Embryonic facial prominence (tissue), 1 donor: ENCODE measurements at regions not wholly inside any gene's neighbourhood (a gene's known extent, or its start where the extent isn't known, plus 50 kb on each side); places are given as distances from the start of the nearest gene placed in this dataset.

Experiments
- DNase-seq: peaks from one replicate; pipeline ENCODE4 v3.0.0-alpha.2; 2016; ENCODE audit errors: extremely low spot score

DNA sequence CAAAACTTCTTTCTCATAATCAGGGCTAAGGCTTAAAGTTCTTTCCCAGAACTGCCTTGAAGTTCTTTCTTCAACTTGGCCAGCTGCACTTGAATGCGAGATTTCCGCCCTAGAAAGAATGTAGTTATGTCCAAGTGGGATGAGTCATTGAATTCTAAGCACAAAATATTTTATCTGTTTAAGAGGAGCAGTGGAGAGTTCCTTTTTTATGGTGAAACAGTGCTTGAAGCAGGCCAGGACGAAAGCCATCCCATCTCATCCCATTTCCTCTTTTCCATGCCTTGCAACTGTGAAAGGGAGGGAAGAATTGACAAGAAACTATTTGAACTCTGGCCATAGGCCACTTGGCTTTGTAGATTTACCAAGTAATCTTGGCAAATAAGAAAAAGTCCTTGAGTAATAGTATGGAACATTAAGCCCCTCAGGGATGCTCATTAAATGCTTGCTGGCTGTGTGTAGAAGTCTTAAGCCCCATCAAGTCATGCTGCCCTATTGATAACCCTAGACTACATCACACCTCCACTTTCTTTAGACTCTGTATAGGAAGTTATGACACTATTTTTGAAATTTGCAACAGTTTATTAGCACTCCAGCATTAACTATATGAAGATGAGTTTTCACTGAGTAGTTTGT is 174.5 kb downstream of the KCTD12 start:
- no peak for DNase-seq

DNA sequence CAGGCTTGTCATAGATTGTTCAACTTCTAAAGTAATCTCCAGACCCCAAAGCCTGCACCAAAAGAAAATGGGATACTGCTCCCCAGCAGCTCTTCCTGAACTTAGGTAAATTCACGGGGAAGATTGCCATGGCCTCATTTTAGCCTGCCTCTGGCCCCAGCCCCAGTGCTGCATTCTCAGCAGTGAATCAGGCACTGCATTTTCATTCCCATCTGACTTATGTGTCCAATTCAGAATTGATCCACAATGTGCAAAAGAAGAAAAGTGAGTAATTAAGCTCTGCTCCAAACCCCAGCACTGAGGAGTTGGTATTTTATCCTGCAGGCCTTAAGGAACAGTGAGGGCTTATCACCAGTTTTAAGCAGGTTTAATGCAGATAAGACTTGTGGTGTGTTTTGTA is 176.4 kb downstream of the KCTD12 start:
- DNase-seq, result no peak

DNA sequence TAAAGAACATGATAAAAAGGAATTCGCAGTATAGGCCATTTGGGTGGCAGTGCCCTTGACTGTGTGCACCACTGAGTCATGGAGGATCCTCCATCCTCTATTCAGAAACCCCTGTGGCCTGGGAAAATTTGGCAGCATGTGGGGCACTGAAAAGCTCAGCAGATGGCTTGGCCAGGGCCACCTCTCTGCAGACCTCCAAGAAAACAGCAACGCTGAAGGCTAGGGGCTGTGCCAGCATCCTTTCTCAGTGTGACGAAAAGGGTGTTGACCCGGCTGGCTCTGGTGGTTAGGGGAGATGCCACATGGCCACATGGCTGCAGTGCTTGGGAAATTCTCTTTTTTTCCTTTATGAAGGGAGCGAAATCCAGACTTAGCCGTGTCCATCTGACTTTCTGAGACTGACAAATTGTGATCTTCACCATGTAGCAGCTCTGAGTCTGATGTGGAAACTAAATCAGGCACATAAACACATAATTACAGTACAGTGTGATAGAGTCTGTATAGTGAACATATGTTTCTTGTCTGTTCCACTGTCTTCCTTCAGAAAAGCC is 178.0 kb downstream of the KCTD12 start:
- no peak for DNase-seq

DNA sequence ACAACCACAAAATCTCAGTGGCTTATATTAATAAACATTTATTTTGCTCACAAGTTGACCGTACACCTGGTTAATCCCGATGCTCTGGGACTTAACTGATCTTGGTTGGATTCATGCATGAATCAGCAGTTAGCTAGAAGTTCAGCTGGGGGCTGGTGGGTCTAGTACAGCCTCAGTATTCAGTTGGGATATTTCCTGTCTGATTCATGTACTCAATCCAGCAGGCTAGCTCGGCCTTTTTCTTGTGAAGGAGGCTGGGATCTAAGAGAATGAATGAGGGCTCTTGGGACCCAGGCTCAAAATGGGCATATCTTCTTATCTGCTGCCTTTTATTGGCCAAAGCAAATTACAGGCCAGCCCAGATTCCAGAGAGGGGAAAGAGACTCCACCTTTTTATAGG is 178.8 kb downstream of the KCTD12 start:
- DNase-seq, result no peak

DNA sequence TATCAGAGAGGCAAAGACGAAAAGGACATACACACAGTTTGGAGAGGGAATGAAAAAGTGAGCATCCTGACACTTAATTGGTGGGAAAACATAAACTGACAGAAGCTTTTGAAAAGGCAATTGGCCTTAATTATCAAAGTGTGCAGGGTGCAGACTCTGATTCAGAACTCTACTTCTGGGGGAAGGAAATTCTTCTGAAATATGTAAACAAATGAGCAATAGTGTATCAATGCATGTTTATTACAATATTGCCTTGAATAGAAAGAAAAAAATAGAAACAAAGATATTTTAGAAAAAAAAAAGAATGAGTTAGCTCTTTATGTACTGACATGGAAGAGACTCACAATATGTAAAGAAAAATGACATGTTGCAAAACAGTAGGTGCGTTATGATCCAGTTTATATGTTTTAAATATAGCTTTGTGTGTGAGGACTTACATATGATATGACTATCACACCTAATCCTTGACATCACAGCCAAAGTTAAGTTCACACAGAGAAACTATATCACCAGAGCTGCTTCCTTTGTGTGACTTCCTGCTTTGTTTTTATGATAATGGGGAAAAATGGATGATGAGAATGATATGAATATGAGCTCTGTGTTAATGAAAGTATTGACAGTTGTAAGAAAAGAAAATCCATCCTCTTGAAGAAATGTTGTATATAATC is 182.4 kb downstream of the KCTD12 start:
- DNase-seq, result no peak

DNA sequence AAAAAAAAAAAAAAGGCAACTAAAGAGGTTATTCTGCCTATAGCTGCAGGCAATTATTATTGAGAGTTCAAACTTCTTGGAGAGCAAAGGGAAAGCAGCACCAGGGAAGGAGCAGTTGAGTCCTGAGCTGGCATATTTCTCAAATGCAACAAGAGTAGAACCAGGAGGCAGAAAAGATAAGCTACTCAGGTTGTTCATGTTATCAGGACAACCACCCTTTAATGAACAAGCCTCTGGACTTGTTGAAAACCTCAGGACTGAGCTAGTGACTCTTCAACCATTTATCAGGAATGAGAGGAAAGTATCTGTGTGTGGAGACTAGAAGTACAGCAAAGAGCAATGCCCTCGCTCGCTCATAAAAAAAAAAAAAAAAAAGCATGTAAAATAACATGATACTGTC is 183.0 kb downstream of the KCTD12 start:
- DNase-seq, result no peak

DNA sequence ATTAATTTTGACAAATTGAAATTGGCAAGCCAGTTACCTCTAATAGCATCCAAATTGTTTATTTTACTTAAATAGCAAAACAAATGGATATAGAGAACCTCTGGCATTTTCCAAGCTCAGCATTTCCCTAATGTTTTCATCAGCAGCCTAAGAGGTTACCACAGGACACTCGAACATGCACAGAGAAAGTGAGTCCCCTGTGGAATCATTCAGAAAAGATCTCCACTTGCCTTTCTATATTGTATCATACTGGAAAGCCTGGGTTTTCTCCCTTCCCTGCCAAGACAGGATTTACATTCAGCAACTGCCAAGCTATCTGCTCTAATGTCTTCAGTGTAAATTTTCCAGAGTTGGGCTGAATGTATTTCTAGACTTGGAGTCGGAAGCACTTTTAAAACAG is 188.9 kb downstream of the KCTD12 start:
- no peak for DNase-seq

DNA sequence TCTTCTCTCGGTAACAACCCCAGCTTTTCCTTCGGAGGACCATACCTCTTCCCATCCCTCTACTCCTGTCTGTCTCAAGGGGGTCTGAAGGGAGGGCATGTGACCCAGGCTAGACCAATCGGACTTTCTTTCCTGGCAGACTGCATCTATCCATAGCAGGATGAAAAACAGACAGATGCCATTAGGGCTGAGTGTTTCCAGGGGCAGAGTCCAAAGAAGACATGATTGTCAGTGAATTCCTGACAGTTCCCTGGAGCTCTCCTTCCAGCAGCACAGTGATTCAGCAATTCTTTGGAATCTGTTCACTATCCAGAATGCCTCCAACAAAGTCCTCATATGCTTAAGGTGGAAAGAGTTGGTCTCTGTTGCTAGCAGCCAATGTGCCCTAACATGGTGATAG is 189.8 kb downstream of the KCTD12 start:
- DNase-seq, result no peak

DNA sequence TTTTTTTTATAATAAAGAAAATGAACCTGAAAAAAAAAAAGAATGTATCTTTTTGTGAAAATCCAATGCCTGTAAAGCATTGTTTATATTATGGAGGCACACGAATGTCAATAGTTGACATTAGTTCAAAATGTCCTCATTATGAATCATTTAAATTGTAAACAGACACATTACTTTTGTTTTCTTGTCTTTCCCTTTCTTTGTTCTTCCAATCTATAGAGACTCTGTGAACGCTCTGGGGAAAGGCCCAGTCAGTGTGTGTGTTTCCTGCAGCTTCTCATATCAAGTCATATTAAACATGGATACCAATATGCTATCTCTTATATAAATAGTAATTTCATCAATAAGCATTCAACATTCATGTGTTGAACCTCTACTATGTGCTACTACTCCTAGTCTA is 193.1 kb downstream of the KCTD12 start:
- no peak for DNase-seq

DNA sequence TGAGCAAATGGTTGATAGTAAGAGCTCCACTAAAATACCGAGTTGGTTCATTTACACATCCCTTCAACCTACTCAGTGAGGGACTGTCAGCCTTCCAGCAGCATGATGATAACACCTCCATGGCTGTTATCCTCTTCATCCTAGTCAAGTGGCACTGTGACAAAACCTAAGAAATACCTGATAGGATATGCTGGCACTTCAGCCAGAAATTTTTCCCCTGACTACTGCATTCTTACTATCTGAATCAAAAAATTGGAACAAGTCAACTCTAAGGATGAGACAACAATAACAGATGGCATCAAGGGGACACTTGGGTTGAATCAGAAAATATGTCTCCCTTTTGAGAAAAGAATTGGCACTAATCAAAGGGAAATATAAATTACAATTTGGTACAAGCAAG is 193.9 kb downstream of the KCTD12 start:
- DNase-seq, result no peak

DNA sequence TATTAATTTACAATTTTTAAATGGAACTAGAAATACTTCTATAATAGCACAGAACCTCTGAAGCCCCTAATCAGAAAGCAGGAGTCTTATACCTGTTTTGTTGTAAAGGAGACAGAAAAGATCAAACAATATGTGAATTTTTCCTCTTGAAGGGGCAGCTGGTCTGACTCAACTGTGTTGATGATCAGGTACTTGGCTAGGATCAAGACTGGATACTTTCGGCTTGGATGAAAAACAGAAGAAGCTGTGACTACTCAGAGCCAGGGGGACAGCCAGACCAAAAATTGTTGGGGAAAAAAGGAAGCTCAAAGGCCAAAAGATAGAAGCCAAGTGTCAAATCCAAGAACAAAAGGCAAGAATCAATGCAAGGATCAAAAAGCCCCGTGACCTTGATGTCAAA is 195.6 kb downstream of the KCTD12 start:
- DNase-seq, result no peak

DNA sequence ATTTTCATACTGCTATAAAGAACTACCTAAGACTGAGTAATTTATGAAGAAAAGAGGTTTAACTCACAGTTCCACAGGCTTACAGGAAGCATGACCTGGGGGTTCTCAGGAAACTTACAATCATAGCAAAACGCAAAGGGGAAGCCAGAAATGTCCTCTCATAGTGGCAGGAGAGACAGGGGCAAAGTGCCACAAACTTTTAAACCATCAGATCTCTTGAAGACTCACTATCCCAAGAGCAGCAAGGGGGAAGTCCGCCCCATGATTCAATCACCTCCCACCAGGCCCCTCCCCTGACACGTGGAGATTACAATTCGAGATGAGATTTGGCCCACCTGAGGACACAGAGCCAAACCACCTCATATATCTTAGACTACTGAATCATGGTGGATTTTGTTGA is 198.7 kb downstream of the KCTD12 start:
- no peak for DNase-seq

DNA sequence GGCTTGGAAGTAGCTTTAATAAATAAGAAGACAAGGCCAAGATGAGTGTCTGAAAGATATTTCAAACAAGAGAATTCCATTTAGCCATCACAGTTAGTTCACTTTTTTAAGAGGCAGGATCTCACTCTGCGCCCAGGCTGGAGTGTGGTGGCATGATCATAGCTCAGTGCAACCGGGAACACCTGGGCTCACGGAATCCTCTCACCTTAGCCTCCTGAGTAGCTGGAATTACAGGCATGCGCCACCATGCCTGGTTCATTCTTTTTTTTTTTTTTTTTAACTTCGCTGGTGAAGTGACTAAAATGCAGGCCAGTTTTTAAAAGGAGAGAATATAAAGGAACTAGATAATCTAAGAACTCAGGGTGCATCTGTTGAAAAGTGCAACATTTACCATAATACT is 200.3 kb downstream of the KCTD12 start:
- no peak for DNase-seq

DNA sequence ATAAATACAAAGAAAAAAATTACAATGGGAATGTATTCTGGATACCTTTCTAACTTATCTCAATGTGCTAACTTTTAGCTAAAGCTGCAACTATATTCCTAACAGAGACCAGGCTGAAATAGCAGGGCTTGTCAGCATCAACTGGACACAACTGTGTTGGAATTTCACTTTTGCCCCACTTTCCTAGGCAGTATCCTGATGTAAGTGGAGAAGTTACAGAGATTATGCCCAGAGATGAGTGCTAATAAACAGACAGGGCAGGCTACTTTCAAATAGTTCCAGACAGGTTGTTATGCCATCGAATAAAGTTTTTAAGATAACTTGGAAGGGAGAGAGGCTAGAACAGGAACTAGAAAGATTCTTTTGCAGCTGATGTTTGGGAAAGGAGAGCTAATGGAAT is 201.9 kb downstream of the KCTD12 start:
- no peak for DNase-seq

DNA sequence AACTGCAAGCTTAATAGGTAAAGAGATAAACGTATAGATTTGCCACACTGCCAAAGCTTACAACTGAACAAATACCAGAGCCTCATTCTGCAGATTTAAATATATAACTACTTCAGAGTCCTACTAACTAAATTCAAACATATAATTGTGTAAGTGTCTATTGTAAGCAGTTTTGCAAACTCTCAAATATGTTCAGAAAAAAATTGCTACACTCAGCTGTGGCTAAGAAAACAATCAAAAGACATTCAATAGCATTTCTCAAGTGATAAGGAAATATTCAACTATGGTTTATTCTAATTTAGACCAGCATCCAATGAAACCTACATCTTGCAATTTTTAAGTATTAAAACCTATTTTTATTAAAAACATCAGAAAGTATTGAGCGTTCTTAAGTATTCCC is 202.4 kb downstream of the KCTD12 start:
- DNase-seq, result no peak

DNA sequence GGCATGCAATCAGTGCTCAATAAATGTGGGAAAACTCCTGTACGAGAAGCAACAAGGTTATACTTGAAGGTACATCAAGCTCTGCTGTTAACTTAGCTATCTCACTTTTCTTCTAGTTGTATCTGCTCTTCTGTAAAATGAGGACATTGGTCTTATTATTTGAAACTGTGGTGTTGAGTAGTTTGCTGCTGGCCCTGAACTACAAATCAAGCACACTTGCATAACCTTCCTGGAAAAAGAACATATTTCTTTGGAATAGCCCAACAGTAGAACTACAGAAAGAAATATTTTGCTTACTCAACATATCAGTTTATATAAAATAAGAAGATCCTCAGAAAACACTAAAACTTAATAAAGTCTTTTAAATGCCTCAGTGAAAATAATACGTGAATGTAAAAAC is 203.0 kb downstream of the KCTD12 start:
- DNase-seq, result no peak

DNA sequence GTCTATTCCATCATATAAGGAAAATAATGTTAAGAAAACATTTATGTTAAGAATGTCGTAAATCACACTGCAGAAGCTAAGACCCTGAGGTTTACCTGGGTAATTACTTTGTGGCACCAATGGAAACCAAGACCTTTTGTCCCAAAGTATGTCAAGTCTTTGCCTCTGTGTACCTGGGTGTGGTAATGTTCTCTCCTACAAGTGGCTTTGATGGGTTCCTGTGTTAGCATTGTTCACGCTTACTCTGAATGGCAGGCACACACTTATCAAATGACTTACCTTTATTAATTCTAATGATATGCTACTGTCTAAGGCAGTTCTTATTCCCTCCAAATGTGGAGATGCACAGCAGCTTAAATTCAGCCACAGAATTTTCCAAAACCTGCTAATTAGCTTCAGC is 206.1 kb downstream of the KCTD12 start:
- DNase-seq, result no peak

DNA sequence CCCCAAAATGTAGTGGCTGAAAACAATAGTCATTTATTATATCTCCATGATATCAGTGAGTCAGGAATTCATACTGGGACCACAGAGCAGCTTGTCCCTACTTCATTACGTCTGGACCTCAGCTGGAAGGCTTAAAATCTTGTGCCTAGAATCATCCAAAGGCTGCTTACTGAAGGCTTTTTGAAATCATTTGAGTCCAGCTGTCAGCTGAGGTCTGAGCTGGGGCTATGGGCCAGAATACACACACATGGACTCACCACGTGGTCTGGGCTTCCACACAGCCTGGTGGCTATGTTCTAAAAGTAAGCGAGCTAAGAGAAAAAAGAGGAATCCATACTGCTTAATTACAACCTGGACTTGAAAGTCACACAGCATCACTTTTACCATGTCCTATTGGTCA is 209.2 kb downstream of the KCTD12 start:
- DNase-seq, result no peak

DNA sequence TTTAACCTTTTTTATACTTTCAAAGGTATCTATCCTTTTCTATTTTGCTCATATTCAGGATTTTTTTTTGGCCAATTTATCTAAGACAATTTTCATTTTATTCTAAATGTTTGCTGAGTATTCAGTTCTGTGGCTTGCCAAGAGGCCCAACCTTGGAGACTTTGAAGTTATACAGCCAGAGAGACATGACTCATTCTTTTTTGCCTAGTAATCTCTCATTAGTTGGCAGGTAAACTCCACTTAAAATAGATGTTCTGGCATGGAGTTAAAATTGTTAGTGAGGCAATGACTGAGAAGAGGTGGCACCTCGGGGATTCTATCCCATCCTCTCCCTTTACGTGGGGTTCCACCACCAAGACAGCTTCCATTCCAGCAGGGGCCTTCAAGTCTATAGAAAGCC is 213.8 kb downstream of the KCTD12 start:
- no peak for DNase-seq

DNA sequence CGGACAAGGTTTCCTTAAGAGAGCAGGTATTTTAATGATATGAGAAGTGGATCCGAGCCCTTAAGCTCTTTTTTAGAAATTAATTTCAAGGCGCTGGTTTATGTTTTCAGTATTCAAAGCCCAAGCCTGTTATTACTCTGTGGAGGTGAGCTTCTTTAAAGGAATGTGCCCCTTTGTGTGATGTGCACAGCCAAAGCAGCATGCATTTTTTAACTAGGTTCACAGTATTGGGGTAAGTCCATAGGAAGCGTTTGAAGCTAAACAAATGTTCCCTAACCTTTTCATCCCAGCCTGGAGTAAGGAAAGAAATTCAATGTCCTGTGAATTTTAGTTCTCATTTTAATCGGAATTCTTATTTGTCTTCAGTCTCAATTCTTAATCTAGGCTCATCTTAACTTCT is 217.5 kb downstream of the KCTD12 start:
- DNase-seq, result no peak

DNA sequence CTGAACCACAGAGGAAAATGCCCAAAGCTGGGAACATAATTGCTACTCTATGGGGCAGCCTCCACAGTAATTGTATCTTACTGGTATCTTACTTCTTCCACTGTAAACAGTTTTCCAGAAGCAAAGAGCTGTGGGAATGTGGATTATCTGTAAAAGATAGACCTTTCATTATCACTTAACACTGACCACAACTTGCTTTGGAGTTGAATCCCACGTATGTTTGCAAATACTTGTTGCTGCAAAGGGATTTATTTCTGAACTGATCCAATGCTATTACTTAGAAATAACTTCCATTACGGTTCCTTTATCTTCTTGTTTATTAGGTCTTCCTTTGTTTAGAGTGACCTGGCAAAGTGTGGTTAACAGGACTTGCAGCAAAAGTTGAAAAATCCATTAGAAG is 218.1 kb downstream of the KCTD12 start:
- DNase-seq, result no peak

DNA sequence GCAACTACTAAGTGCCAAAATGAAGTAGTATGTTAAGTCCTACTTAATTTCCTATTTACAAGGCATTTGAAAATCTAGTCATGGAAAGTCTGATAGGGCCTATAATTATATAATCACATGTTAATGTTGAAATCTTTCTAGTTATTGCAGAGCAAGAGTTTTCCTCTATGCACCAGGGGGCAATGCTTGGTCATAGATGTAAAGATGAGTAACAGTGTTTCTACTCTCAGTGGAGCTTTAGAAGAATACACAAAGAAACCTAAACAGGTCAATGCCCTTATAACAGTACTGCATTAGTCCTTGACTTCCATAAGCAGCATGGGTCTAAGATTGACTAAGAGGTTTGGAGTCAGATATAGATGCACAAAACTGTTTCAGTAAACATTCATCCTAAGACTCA is 218.7 kb downstream of the KCTD12 start:
- DNase-seq, result no peak

DNA sequence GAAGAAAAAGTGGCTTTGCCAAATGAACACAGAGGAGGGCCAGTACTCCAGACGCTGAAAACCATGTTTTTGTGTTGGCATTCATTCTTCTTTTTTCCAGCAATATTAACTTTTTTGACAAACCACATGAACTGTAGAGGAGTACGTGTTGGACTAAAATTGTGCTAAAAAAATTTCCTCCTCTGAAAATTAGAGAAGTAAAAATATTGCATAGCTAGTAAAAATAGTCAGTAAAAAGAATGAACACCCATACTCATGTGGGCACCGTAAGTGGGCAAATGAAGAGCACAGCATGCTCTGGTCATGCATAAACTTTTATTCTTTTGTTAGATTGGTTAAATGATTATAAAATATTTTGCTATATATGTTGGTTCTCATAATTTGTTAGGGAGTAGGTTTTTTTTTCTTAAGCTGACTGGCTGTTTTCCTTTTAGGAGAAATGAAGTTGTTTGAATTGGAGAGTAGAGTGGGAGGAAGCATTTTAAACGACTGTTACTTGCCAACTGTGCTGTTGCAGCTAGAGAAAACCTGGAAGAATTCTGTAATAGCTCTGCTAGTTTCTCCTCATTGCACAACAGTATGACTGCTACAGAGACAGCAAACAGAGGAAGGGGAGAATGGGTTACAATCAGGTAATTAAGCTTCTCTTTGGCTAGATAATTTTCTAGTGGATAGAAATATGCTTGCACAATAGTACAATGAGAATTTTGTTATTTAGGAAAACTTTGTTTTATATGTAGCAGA is 222.4 kb downstream of the KCTD12 start:
- no peak for DNase-seq
